Body of pancreas (tissue), 4 donors: ENCODE measurements at regions not wholly inside any gene's neighbourhood (a gene's known extent, or its start where the extent isn't known, plus 50 kb on each side); places are given as distances from the start of the nearest gene placed in this dataset.

ENCODE experiments used
- ATAC-seq: fragments of 150-250 bp; one replicate; pipeline ENCODE4 v1.9.1; 2016
- DNase-seq, 4 donors: peaks; one replicate each; pipeline ENCODE4 v3.0.0-alpha.2; 2019
- H3K27ac ChIP-seq, 4 donors: fragments of 200-600 bp; sonication (generic); 1 replicate in 3 of 4; 2 replicates in 1 of 4; pipeline versions ENCODE4 v1.5.1 to v1.6.1; 2016 to 2019; ENCODE audit warnings: mild to moderate bottlenecking in 1 of 4, mixed read lengths in 1 of 4, moderate library complexity in 1 of 4
- H3K27me3 ChIP-seq, 2 donors: fragments of 200-600 bp; sonication (generic); one replicate each; pipeline ENCODE4 v1.6.0; 2016; ENCODE audit warnings: mild to moderate bottlenecking in 1 of 2
- H3K36me3 ChIP-seq, 2 donors: fragments of 200-600 bp; sonication (generic); replicated peaks in 1 of 2; 2 replicates each; pipeline ENCODE4 v1.5.1; 2016; ENCODE audit warnings: low read depth in 2 of 2; ENCODE audit not compliant: insufficient read depth in 1 of 2
- H3K4me1 ChIP-seq: fragments of 200-600 bp; sonication (generic); one replicate; pipeline ENCODE4 v1.6.0; 2016
- H3K4me3 ChIP-seq, 2 donors: fragments of 200-600 bp; sonication (generic); 1 replicate in 1 of 2; 2 replicates in 1 of 2; pipeline ENCODE4 v1.5.1; 2016 to 2019
- H3K9me3 ChIP-seq, 3 donors: fragments of 200-600 bp; sonication (generic); 1 replicate in 2 of 3; 2 replicates in 1 of 3; pipeline ENCODE4 v1.5.1; 2016
- POLR2A ChIP-seq, 3 donors: fragments of 450-650 bp; IDR thresholded peaks; one replicate each; pipeline ENCODE4 v1.6.1; 2016; ENCODE audit warnings: antibody characterized with exemption in 3 of 3, mild to moderate bottlenecking in 2 of 3
- WGBS, 2 donors: methylation state at CpG; one replicate each; pipeline ENCODE4 v1.1.5; 2017; 5-methylcytosine and 5-hydroxymethylcytosine counted together
- intact Hi-C: fragments of 100-400 bp; cut with DNase I; formaldehyde crosslinking; loops from one replicate; pipeline ENCODE4 v1.15.1; 2023
- TF ChIP-seq, protein P1 (sequence below), 7 experiments: fragments of 450-650 bp in 4 of 7; fragments of 200-600 bp in 3 of 7; sonication (generic) in 3 of 7; IDR thresholded peaks; one replicate each; pipeline ENCODE4 v1.5.1; 2016 to 2019; ENCODE audit warnings: antibody characterized with exemption in 7 of 7

DNA sequence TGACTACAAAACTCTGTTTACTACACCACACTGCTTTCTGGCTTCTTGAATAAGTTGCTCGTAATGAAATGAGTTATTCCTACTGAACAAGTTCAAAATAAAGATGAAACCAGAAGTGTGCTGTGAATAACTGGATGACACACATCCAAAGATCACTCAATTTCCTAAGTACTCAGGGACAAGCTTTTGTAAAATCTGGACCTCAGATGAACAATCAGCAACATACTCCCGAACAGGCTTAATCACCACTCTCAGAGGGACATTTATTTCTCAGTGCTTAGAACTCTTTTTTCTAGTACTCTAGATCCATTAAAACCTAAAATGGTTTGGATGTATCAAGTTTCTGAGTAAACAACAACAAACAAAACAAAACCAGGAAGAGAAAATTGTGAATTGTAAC is 61.5 kb upstream of the EXOC1L start:
- 65 to 82% methylated on average over 2 of the region's 2 CpGs for WGBS, 2 donors
- H3K4me3 ChIP-seq: no peak overlapping the region
- H3K9me3 ChIP-seq: no peaks in the 10 kb centered on the region
- no peaks in the 10 kb centered on the region for H3K4me1 ChIP-seq
- DNase-seq: no peak
- no peak overlapping the region for H3K27ac ChIP-seq
- intact Hi-C loops: no loop called here
- H3K27me3 ChIP-seq: no peaks in the 10 kb centered on the region
- no peak for TF ChIP-seq POLR2A (IDR thresholded peaks at IDR 0.05)
- TF ChIP-seq, protein P1, sequence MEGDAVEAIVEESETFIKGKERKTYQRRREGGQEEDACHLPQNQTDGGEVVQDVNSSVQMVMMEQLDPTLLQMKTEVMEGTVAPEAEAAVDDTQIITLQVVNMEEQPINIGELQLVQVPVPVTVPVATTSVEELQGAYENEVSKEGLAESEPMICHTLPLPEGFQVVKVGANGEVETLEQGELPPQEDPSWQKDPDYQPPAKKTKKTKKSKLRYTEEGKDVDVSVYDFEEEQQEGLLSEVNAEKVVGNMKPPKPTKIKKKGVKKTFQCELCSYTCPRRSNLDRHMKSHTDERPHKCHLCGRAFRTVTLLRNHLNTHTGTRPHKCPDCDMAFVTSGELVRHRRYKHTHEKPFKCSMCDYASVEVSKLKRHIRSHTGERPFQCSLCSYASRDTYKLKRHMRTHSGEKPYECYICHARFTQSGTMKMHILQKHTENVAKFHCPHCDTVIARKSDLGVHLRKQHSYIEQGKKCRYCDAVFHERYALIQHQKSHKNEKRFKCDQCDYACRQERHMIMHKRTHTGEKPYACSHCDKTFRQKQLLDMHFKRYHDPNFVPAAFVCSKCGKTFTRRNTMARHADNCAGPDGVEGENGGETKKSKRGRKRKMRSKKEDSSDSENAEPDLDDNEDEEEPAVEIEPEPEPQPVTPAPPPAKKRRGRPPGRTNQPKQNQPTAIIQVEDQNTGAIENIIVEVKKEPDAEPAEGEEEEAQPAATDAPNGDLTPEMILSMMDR (IDR thresholded peaks at IDR 0.05): no peak
- no peak for ATAC-seq
- no peaks in the 10 kb centered on the region for H3K36me3 ChIP-seq

DNA sequence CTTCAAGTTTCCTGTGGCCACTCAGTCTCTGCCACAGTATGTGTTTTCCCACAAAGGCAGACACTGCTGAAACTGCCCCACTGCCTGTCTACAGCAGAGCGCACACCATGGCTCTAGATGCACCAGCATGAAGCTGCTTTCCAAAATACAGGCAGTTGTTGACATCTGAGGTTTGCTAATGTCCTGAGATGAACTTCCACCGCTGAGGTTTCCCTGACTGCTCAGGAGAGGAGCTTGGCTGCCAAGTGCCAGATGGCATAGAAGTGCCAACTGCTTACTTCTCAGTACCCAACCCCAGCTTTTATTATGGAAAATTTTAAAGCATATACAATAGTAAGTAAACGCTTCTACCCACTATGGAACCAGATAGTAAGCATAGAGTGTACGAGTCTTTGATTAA is 61.0 kb upstream of the EXOC1L start:
- intact Hi-C loops: no loop called here
- peak in 1 of 4 donors; percentile 6 for DNase-seq
- H3K9me3 ChIP-seq: no peaks in the 10 kb centered on the region
- H3K36me3 ChIP-seq: no peaks in the 10 kb centered on the region
- 56 to 58% methylated on average over 4 of the region's 4 CpGs for WGBS, 2 donors
- H3K27me3 ChIP-seq: no peaks in the 10 kb centered on the region
- no peaks in the 10 kb centered on the region for H3K4me1 ChIP-seq
- TF ChIP-seq, protein P1 (IDR thresholded peaks at IDR 0.05): no peak
- no peak for TF ChIP-seq POLR2A (IDR thresholded peaks at IDR 0.05)
- ATAC-seq: no peak
- no peak overlapping the region for H3K4me3 ChIP-seq
- no peak overlapping the region for H3K27ac ChIP-seq

DNA sequence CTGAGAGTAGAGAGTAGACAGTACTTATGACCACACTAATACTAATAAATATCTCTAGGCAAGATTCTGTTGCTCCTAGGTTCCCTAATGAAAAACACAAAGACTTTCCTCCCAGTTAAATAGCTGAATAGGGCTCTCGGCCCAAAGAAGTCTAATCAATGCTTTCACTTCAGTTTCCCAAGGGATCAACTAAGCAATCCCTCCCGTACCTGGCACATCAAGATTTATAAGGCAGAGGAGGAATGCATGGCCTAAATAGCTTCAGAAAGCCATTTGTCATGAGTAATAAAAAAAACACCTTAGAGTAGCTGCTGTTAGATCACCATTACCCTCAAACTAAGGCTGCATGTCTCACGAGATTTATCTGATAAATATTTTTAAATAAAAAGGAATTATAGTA is 56.8 kb upstream of the EXOC1L start:
- intact Hi-C loops: no loop called here
- ATAC-seq (no peak), DNase-seq (no peak)
- H3K9me3 ChIP-seq: no peaks in the 10 kb centered on the region
- no peak for TF ChIP-seq POLR2A (IDR thresholded peaks at IDR 0.05)
- TF ChIP-seq, protein P1 (IDR thresholded peaks at IDR 0.05): no peak
- 29 to 33% methylated on average over 3 of the region's 3 CpGs for WGBS, 2 donors
- no peaks in the 10 kb centered on the region for H3K4me1 ChIP-seq
- H3K27me3 ChIP-seq: no peaks in the 10 kb centered on the region
- H3K36me3 ChIP-seq: no peaks in the 10 kb centered on the region
- no peak overlapping the region for H3K27ac ChIP-seq
- no peak overlapping the region for H3K4me3 ChIP-seq

DNA sequence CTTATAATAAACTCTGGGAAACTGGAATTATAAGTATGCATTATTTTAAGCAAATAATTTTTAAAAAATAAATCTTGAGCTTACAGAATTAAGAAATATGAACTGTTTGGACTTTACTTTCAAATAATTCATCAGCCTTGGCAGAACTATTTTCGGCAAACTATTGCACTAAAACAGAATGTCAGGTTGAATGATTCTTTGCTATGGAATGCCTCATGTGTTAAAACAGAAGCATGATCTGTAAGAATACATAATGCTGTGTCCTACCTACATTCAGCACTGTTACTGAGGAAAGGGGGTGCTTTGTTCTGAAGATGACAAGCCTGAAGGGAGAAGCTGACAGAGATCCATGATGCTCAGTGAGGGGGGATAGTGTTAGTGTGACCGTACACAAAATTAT is 55.6 kb upstream of the EXOC1L start:
- Histone ChIP-seq H3K27ac (no peak overlapping the region), H3K4me3 (no peak overlapping the region), H3K9me3 (no peaks in the 10 kb centered on the region), H3K27me3 (no peaks in the 10 kb centered on the region), H3K4me1 (no peaks in the 10 kb centered on the region), H3K36me3 (no peaks in the 10 kb centered on the region)
- no peak for ATAC-seq
- DNase-seq: no peak
- intact Hi-C loops: no loop called here
- TF ChIP-seq, protein P1 (IDR thresholded peaks at IDR 0.05): no peak
- TF ChIP-seq POLR2A (IDR thresholded peaks at IDR 0.05): no peak
- 55 to 62% methylated on average over 2 of the region's 2 CpGs for WGBS, 2 donors

DNA sequence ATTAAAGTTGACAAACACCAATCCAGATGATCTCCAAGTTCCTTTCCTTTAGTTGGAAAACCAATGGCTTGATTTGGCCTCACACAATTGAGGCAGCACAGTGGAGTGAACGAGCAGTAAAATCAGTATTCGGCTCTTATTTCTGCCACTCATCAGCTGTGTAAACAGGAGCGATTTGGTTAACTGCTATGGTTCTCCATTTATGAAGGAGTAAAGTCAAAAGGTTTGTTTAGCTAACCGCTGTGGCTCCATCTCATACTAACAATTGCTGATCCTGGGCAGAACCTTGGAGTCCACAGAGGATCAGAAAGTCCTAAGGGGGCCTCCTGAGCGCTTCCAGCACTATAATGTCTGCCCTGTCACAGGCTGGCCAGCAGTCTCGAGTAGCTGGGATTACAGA is 54.5 kb upstream of the EXOC1L start:
- Histone ChIP-seq H3K4me3 (no peak overlapping the region), H3K4me1 (no peaks in the 10 kb centered on the region), H3K27me3 (no peaks in the 10 kb centered on the region), H3K36me3 (no peaks in the 10 kb centered on the region), H3K27ac (no peak overlapping the region), H3K9me3 (no peaks in the 10 kb centered on the region)
- TF ChIP-seq, protein P1 (IDR thresholded peaks at IDR 0.05): no peak
- TF ChIP-seq POLR2A (IDR thresholded peaks at IDR 0.05): no peak
- DNase-seq (no peak), ATAC-seq (no peak)
- 61 to 73% methylated on average over 4 to 6 of the region's 6 CpGs for WGBS, 2 donors
- intact Hi-C loops: no loop called here
